ENCODE measurements at regions not wholly inside any gene's neighbourhood (a gene's known extent, or its start where the extent isn't known, plus 50 kb on each side); places are given as distances from the start of the nearest gene placed in this dataset.

DNA sequence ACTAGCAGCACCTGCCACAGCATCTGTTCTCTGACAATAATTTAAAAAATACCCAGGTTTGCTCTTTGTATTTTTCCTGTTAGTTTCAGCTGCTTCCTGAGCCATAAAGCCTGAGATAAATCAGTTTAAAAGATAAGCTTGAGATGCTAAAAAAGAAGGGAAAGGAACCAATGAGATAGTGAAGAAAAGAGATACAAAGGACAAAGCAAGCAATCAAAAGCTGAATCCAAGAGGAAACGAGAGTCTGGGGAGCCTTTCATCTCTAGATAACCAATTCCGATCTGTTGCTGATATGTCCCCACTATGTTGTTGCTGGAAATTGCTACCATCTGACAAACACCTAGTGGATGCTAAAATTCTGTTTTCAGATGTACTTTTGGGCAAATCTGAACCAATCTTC, 201.4 kb downstream of the RBM43 start:
- H3K27me3 ChIP-seq (ENCODE audit: control insufficient read depth, insufficient read depth, low read length) = no peaks in the 10 kb centered on the region
- ATAC-seq (no peak), DNase-seq (ENCODE audit: low read depth, low spot score) (no peak)
- H3K36me3 ChIP-seq (ENCODE audit: control insufficient read depth, insufficient read depth, low read length) = no peaks in the 10 kb centered on the region
- no TSS peak for BruUV-seq (replicated peaks)
- ChIA-PET CTCF (no interaction called here), POLR2A (no interaction called here)
- TF ChIP-seq, protein P1, sequence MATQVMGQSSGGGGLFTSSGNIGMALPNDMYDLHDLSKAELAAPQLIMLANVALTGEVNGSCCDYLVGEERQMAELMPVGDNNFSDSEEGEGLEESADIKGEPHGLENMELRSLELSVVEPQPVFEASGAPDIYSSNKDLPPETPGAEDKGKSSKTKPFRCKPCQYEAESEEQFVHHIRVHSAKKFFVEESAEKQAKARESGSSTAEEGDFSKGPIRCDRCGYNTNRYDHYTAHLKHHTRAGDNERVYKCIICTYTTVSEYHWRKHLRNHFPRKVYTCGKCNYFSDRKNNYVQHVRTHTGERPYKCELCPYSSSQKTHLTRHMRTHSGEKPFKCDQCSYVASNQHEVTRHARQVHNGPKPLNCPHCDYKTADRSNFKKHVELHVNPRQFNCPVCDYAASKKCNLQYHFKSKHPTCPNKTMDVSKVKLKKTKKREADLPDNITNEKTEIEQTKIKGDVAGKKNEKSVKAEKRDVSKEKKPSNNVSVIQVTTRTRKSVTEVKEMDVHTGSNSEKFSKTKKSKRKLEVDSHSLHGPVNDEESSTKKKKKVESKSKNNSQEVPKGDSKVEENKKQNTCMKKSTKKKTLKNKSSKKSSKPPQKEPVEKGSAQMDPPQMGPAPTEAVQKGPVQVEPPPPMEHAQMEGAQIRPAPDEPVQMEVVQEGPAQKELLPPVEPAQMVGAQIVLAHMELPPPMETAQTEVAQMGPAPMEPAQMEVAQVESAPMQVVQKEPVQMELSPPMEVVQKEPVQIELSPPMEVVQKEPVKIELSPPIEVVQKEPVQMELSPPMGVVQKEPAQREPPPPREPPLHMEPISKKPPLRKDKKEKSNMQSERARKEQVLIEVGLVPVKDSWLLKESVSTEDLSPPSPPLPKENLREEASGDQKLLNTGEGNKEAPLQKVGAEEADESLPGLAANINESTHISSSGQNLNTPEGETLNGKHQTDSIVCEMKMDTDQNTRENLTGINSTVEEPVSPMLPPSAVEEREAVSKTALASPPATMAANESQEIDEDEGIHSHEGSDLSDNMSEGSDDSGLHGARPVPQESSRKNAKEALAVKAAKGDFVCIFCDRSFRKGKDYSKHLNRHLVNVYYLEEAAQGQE (IDR thresholded peaks at IDR 0.05; ENCODE audit: insufficient read depth in 1 of 2, low read depth in 2 of 2, low read length in 1 of 2) = no peak
- TF ChIP-seq SIN3A (IDR thresholded peaks at IDR 0.05; ENCODE audit: borderline replicate concordance, insufficient read depth, low read depth, low read length) = no peak
- TF ChIP-seq, protein P2, sequence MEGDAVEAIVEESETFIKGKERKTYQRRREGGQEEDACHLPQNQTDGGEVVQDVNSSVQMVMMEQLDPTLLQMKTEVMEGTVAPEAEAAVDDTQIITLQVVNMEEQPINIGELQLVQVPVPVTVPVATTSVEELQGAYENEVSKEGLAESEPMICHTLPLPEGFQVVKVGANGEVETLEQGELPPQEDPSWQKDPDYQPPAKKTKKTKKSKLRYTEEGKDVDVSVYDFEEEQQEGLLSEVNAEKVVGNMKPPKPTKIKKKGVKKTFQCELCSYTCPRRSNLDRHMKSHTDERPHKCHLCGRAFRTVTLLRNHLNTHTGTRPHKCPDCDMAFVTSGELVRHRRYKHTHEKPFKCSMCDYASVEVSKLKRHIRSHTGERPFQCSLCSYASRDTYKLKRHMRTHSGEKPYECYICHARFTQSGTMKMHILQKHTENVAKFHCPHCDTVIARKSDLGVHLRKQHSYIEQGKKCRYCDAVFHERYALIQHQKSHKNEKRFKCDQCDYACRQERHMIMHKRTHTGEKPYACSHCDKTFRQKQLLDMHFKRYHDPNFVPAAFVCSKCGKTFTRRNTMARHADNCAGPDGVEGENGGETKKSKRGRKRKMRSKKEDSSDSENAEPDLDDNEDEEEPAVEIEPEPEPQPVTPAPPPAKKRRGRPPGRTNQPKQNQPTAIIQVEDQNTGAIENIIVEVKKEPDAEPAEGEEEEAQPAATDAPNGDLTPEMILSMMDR (IDR thresholded peaks at IDR 0.05) = no peak
- TF ChIP-seq TCF7L2 (IDR thresholded peaks at IDR 0.05; ENCODE audit: low read depth, low read length) = no peak
- no peak for TF ChIP-seq POLR2AphosphoS5 (IDR thresholded peaks at IDR 0.05; ENCODE audit: low read depth, low read length)
- no peak overlapping the region for H3K4me3 ChIP-seq (ENCODE audit: low read depth in 2 of 2, low read length in 2 of 2)
- H3K4me1 ChIP-seq (ENCODE audit: control insufficient read depth, insufficient read depth, low read length) = no peaks in the 10 kb centered on the region
- H3K9me3 ChIP-seq (ENCODE audit: control insufficient read depth, insufficient read depth, low read depth, low read length) = no peaks in the 10 kb centered on the region
- in situ Hi-C loops (cut with HindIII; ENCODE audit: low pct_unique_long_range_greater_than_20kb, low sequenced_read_pairs) = no loop called here
- intact Hi-C loops (cut with micrococcal nuclease; ENCODE audit: unreplicated experiment) = no loop called here
- no peak overlapping the region for H3K27ac ChIP-seq (ENCODE audit: low read length)

DNA sequence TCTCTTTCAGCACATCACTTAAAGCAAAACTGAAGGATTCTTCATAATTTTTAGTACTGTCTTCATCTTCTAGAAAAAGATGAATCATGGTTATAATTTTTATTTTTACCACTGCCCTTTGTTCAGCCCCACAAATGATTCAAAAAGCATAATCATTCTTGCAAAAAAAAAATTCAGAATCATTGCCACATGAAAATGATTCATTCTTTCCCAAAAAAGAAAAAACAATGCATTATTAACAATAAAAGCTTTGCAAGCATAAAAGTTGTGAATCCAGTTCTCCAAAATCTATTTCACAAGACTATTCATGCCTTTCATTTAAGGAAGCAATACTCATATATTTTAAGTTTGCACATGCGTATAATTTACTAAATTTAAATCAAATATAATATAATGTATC, 204.8 kb downstream of the RBM43 start:
- DNase-seq (ENCODE audit: low read depth, low spot score) (no peak), ATAC-seq (no peak)
- intact Hi-C loops (cut with micrococcal nuclease; ENCODE audit: unreplicated experiment) = loop anchor here (10.0 kb wide), 2 partner anchors 178 to 572 kb away; partner anchors contain the start of gene RND3
- in situ Hi-C loops (cut with HindIII; ENCODE audit: low pct_unique_long_range_greater_than_20kb, low sequenced_read_pairs) = no loop called here
- no TSS peak for BruUV-seq (replicated peaks)
- Histone ChIP-seq H3K4me3 (ENCODE audit: low read depth in 2 of 2, low read length in 2 of 2) (no peak overlapping the region), H3K4me1 (ENCODE audit: control insufficient read depth, insufficient read depth, low read length) (no peaks in the 10 kb centered on the region), H3K27me3 (ENCODE audit: control insufficient read depth, insufficient read depth, low read length) (no peaks in the 10 kb centered on the region), H3K36me3 (ENCODE audit: control insufficient read depth, insufficient read depth, low read length) (no peaks in the 10 kb centered on the region), H3K9me3 (ENCODE audit: control insufficient read depth, insufficient read depth, low read depth, low read length) (no peaks in the 10 kb centered on the region), H3K27ac (ENCODE audit: low read length) (no peak overlapping the region)
- no peak for TF ChIP-seq POLR2AphosphoS5 (IDR thresholded peaks at IDR 0.05; ENCODE audit: low read depth, low read length)
- TF ChIP-seq, protein P2 (IDR thresholded peaks at IDR 0.05) = no peak
- no peak for TF ChIP-seq TCF7L2 (IDR thresholded peaks at IDR 0.05; ENCODE audit: low read depth, low read length)
- no peak for TF ChIP-seq SIN3A (IDR thresholded peaks at IDR 0.05; ENCODE audit: borderline replicate concordance, insufficient read depth, low read depth, low read length)
- CTCF ChIA-PET = no interaction called here
- POLR2A ChIA-PET = no interaction called here
